Retinal pigment epithelial cell (primary cell): ENCODE measurements at regions not wholly inside any gene's neighbourhood (a gene's known extent, or its start where the extent isn't known, plus 50 kb on each side); places are given as distances from the start of the nearest gene placed in this dataset.
A peak's percentile ranks its signal among the peaks of the same experiment; 100 is the strongest.

Experiments
- DNase-seq: peaks from one replicate; pipeline ENCODE4 v3.0.0-alpha.2; 2010; ENCODE audit warnings: low read depth
- H3K4me3 ChIP-seq: 2 replicates; pipeline ENCODE4 v1.5.1; 2011; ENCODE audit warnings: mild to moderate bottlenecking, low read length, control low read depth, moderate library complexity
- CTCF ChIP-seq: conservative IDR thresholded peaks from 2 replicates; pipeline ENCODE4 v1.5.1; 2011; ENCODE audit warnings: low read depth, low read length, control low read depth, inconsistent platforms

DNA sequence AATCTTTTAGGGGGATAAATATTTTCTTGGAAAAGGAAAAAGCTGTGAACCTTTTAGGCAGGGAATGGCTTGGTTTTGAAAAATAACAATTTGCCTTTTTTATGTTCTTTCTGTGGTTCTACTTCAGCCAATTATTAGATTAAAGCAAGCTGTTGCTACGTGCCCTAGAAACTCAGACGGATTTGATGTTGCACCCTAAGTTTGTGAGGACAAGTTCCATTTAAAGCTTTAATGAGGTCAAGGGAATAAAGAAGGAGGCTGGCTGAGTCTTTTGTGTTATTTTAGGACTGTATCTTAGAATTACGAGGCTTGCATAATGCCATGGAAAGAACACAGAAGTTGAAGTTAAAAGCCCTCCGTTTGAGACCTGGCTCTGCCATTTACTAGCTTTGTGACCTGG, 216.9 kb downstream of the NUF2 start:
- DNase-seq: no peak
- TF ChIP-seq CTCF: no peak
- no peak overlapping the region for H3K4me3 ChIP-seq

DNA sequence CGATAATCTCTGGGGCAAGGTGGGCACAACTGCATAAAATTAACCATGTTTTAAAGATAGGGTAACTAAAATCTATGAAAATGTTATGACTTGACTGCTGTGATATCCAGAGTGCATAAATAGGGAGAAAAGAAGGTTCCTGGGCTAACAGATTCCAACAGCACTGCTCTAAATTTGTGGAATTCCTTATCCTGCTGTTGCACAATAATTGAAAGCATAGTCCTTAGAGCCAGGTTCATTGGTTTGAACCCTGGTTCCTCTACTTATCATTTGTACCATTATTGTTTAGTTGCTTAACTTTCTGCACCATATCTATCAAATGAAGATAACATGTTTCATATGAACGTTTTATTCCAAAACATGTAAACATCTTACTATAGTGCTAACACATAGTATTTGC, 219.0 kb downstream of the NUF2 start:
- DNase-seq: no peak
- no peak for TF ChIP-seq CTCF
- H3K4me3 ChIP-seq: no peak overlapping the region

DNA sequence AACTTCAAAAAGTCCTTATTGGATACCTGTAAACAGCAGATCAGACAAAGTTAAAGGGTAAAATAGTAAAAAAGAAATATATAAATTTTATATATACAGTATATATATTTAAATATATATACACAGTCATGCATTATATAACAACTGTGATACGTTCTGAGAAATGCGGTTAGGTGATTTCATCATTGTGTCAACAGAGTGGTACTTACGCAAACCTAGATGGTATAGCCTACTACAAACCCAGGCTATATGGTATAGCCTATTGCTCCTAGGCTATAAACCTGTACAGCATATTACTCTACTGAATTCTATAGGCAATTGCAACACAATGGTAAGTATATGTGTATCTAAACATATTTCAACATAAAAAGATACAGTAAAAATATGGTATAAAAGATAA, 222.7 kb downstream of the NUF2 start:
- no peak for TF ChIP-seq CTCF
- no peak overlapping the region for H3K4me3 ChIP-seq
- no peak for DNase-seq

DNA sequence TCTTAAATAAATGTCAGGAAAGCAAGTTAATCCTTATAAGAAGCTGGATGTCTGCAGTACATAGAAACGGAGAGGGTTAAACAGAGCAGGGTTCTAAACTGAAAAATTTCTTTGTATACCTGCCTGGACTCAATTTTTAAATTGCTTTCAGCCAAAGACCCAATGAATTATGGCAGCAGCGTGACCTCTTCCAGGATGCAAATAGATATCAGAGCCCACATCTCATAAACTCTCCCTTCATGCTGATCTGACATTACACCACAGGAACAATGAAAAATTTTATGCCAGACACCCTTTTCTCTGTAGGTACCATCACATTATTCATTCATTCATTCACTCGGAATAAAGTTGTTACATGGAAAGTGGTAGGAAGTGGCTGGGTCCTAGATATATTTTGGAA, 236.4 kb downstream of the NUF2 start:
- no peak for DNase-seq

DNA sequence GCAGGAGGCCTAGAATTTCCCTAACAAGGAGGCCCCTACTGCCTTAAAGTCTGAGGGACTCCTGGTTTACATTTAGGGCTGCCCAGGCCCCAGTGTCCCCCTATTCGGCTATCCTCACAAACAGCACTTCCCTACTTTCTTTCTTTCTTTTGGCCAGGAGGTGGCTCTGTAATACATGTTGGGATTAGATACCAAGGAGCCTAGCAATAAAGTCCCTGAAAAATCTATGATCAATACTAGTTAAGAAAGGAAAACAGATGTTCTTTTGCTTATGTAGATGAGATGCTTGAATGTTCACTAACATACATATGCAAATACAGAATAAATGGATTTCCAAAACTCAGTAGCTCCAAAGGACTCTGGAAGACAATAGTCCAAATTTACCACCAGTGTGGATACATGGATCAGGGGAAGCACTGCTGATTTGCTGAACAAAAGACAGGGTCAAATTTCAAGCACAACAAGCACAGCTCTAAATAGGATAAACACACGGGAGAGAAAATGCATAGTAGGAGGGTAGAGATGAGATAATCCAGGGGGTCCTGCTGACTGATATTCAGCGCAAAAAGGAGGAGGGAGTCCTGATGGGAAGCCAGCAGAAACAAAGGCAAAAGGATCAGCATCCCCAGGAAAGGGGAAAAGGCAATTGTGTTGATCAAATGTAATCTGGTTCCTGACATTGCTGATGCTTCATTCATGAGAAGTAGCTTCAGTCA, 240.0 kb downstream of the NUF2 start:
- H3K4me3 ChIP-seq: no peak overlapping the region
- DNase-seq: no peak
- peak; percentile 53 for TF ChIP-seq CTCF

More for the DNA sequence above, 236.4 kb downstream of the NUF2 start:
- H3K4me3 ChIP-seq: no peak overlapping the region
- no peak for TF ChIP-seq CTCF

- no peak for TF ChIP-seq CTCF
- DNase-seq: no peak
- H3K4me3 ChIP-seq: no peak overlapping the region
Observed at GRCh38 chr1:163562355-163562754, 240.6 kb downstream of the NUF2 start.

DNA sequence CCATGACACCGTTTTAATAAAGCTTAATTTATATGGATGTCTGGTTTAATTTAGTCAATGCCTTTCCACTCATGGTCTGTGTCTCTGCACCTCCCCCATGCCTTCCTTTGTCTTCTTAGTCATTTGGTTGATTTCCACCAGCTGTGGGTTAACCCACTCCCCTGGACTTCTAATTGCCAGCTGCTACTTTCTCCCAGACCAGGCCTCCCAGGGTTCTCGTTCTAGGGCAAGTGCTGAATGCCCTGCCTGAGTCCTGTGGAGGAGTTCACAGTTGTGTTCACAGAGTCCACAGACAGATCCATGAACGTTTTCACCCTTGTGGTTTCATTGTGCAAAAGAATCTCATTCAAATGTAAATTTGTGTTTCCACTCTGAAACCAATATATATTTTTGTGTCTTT, 243.4 kb downstream of the NUF2 start:
- H3K4me3 ChIP-seq: no peak overlapping the region
- TF ChIP-seq CTCF: no peak
- no peak for DNase-seq
